ENCODE measurements at regions not wholly inside any gene's neighbourhood (a gene's known extent, or its start where the extent isn't known, plus 50 kb on each side); places are given as distances from the start of the nearest gene placed in this dataset.

- intact Hi-C loops (cut with DNase I; ENCODE audit: low total_unique reads), result no loop called here
- WGBS, 5 donors, result 90 to 96% (median 93%) methylated on average over 9 of the region's 9 CpGs
These were observed 50.4 kb upstream of the CACUL1 start for GRCh38 chr10:118805146-118805545.

GRCh38 chr10:118807512-118808305, 52.9 kb upstream of the CACUL1 start:
- intact Hi-C loops (cut with DNase I; ENCODE audit: low total_unique reads), result no loop called here

More at GRCh38 chr10:118805146-118805545, 50.4 kb upstream of the CACUL1 start:
- H3K4me1 ChIP-seq, result no peaks in the 10 kb centered on the region
- no peaks in the 10 kb centered on the region for H3K27me3 ChIP-seq
- no peaks in the 10 kb centered on the region for H3K9me3 ChIP-seq
- TF ChIP-seq POLR2AphosphoS5 (IDR thresholded peaks at IDR 0.05) (no peak), EP300 (IDR thresholded peaks at IDR 0.05) (no peak), POLR2A (IDR thresholded peaks at IDR 0.05) (no peak)
- TF ChIP-seq, protein P1, sequence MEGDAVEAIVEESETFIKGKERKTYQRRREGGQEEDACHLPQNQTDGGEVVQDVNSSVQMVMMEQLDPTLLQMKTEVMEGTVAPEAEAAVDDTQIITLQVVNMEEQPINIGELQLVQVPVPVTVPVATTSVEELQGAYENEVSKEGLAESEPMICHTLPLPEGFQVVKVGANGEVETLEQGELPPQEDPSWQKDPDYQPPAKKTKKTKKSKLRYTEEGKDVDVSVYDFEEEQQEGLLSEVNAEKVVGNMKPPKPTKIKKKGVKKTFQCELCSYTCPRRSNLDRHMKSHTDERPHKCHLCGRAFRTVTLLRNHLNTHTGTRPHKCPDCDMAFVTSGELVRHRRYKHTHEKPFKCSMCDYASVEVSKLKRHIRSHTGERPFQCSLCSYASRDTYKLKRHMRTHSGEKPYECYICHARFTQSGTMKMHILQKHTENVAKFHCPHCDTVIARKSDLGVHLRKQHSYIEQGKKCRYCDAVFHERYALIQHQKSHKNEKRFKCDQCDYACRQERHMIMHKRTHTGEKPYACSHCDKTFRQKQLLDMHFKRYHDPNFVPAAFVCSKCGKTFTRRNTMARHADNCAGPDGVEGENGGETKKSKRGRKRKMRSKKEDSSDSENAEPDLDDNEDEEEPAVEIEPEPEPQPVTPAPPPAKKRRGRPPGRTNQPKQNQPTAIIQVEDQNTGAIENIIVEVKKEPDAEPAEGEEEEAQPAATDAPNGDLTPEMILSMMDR (IDR thresholded peaks at IDR 0.05), result no peak
- H3K4me3 ChIP-seq, result no peak overlapping the region
- no peak overlapping the region for H3K27ac ChIP-seq
- peak in 1 of 2 donors; percentile 23 for DNase-seq
- no peaks in the 10 kb centered on the region for H3K36me3 ChIP-seq

GRCh38 chr10:118808601-118809356, 54.0 kb upstream of the CACUL1 start:
- Histone ChIP-seq H3K27ac (no peak overlapping the region), H3K4me1 (no peaks in the 10 kb centered on the region), H3K36me3 (no peaks in the 10 kb centered on the region), H3K9me3 (no peaks in the 10 kb centered on the region), H3K4me3 (no peak overlapping the region), H3K27me3 (no peaks in the 10 kb centered on the region)
- 76 to 82% (median 79%) methylated on average over 21 of the region's 21 CpGs for WGBS, 5 donors
- peak in 1 of 2 donors; percentile 19 for DNase-seq
- TF ChIP-seq, protein P1 (IDR thresholded peaks at IDR 0.05), result no peak
- intact Hi-C loops (cut with DNase I; ENCODE audit: low total_unique reads), result no loop called here

More at GRCh38 chr10:118807512-118808305, 52.9 kb upstream of the CACUL1 start:
- Histone ChIP-seq H3K4me1 (no peaks in the 10 kb centered on the region), H3K36me3 (no peaks in the 10 kb centered on the region), H3K27ac (no peak overlapping the region), H3K9me3 (no peaks in the 10 kb centered on the region), H3K4me3 (no peak overlapping the region), H3K27me3 (no peaks in the 10 kb centered on the region)
- peak in 1 of 2 donors; percentile 23 for DNase-seq
- 85 to 91% (median 89%) methylated on average over 13 of the region's 13 CpGs for WGBS, 5 donors
- TF ChIP-seq POLR2A (IDR thresholded peaks at IDR 0.05) (no peak), POLR2AphosphoS5 (IDR thresholded peaks at IDR 0.05) (no peak), EP300 (IDR thresholded peaks at IDR 0.05) (no peak)
- TF ChIP-seq, protein P1 (IDR thresholded peaks at IDR 0.05), result no peak

DNA sequence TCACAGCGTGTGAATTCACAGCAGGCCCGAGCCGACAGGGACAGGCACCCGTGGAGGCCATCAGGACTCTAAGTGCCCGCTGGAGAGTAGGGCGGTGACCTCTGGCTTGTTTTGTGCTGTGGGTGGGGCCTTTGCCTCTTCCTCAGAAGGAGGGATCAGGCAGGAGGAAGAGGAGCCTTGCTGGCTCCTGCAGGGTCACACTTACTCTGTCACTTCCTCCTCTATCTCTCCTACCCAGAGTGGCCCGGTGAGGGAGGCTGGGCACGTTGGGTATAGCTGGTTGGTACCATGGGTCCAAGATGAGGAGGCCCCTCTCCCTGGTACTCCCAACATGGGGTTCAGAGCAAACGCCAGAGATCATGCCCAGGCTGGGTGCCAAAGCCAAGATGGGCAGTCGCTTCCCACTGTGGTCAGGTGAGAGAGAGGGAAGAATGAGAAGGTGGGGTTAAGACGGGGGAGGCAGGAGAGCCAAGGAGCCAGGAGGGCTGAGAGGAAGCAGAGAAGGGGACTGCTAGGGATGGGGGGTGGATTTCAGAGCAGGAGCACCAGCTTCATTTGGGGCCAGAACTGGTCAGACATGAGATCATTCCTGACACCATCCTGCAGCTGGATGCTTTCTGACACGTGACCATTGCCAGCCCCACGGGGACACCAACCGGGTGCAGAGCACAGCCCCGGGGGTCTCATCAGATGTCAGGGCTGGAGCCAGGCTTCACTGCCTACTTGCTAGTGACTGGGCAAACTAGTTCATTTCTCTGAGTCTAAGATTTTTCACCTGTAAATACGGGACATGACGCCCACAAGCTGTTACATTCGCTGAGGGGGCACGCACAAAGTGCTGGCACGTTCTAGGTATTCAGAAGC, 54.8 kb upstream of the CACUL1 start:
- Histone ChIP-seq H3K36me3 (no peaks in the 10 kb centered on the region), H3K9me3 (peaks cover 0 to 1% (median 0%) of the 10 kb centered on the region in 4 donors), H3K27me3 (no peaks in the 10 kb centered on the region), H3K27ac (no peak overlapping the region), H3K4me3 (no peak overlapping the region), H3K4me1 (no peaks in the 10 kb centered on the region)
- 69 to 76% (median 71%) methylated on average over 15 to 20 of the region's 20 CpGs for WGBS, 5 donors
- intact Hi-C loops (cut with DNase I; ENCODE audit: low total_unique reads), result no loop called here
- peak in 1 of 2 donors; percentile 18 for DNase-seq
- TF ChIP-seq EP300 (IDR thresholded peaks at IDR 0.05), result no peak
- no peak for TF ChIP-seq POLR2AphosphoS5 (IDR thresholded peaks at IDR 0.05)
- no peak for TF ChIP-seq POLR2A (IDR thresholded peaks at IDR 0.05)
- TF ChIP-seq, protein P1 (IDR thresholded peaks at IDR 0.05), result no peak

Data from stomach (tissue), 8 donors.